NCI-H774 (cell line): ENCODE measurements at regions not wholly inside any gene's neighbourhood (a gene's known extent, or its start where the extent isn't known, plus 50 kb on each side); places are given as distances from the start of the nearest gene placed in this dataset.

Experiments
- DNase-seq: peaks from one replicate; lab custom pipeline; 2025; lab: John Stamatoyannopoulos, UW

- no peak for DNase-seq
Measured at GRCh38 chr11:98559961-98560360, 460.8 kb upstream of the CNTN5 start.

DNA sequence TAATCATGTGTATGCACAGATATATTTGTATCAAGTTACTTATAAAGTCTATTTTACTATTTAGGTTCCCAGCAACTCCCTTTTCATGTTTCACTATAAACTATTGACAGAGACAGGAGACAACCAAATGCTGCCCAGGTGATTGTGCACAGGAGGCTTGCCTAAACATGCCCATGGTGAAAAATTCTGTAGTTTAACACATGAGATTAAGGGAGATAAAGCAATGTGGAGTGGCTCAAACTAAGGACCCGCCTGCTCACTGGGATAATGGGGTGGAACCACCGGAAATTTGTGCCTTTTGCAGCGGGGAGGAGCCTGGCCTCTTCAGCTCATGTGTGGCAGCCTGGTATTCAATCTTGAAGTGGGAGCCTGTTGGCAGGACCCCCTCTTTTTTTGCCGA, 459.5 kb upstream of the CNTN5 start:
- DNase-seq = no peak

- no peak for DNase-seq
Measured at GRCh38 chr11:98561877-98562395, 458.8 kb upstream of the CNTN5 start.

- no peak for DNase-seq
Measured at GRCh38 chr11:98564233-98564632, 456.5 kb upstream of the CNTN5 start.

DNA sequence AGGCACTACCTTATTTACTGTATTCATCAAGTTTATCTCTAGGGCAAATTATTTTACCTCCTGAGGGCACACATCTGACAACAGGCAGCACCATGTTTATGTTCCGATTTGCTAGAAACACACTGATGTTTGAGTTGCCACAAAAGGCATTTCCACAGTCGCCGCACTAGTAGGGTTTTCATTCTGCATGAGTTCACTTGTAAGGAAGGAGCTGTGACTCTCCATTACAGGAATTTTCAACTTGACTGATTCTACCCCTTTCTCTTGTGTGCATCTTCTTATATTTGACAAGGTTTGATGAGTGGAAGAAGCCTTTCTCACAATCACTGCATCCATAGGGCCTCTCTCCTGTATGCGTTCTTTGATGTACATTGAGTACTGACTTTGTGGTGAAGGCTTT, 455.9 kb upstream of the CNTN5 start:
- DNase-seq = no peak

GRCh38 chr11:98565311-98565710, 455.4 kb upstream of the CNTN5 start:
- no peak for DNase-seq

DNA sequence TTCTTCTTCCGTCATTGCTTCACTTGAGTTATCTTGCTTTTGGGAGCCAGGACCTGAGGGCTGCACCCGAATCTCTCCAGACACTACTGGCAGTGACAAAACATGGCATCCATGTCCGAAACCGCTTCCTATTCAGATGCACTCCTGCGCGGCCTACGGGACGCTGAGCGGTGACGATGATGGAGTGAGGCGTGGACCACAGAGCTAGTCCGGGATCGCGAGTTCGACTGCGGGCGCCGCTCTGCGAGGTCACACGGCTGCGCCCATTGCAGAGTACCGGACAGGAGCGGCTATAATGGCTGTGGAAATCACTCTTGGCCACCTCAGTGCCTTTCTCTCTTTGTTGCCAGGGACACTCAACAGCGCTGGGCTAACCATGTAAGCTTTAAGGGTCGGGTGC, 453.8 kb upstream of the CNTN5 start:
- no peak for DNase-seq

GRCh38 chr11:98568013-98568412, 452.7 kb upstream of the CNTN5 start:
- DNase-seq = no peak

DNA sequence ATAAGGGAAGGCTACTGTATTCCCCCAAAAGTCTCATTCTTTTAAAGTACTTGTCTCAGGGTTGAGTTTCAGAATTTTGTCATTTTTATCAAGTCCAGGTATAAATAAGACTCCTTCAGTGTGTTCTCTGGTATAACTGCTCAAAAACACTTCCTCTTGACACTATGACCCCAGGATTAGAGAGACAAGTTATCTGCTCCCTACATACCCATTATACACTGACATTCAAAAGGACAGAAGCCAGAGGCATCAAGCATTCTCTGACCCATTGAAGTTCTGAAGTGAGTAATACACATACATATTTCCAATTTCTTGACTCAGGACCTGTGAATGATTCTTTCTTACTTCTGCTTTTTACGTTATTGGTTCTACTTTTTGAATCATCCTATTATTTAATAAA, 447.8 kb upstream of the CNTN5 start:
- no peak for DNase-seq

- no peak for DNase-seq
Measured at GRCh38 chr11:98587884-98588283, 432.9 kb upstream of the CNTN5 start.

GRCh38 chr11:98589967-98590366, 430.8 kb upstream of the CNTN5 start:
- no peak for DNase-seq

DNA sequence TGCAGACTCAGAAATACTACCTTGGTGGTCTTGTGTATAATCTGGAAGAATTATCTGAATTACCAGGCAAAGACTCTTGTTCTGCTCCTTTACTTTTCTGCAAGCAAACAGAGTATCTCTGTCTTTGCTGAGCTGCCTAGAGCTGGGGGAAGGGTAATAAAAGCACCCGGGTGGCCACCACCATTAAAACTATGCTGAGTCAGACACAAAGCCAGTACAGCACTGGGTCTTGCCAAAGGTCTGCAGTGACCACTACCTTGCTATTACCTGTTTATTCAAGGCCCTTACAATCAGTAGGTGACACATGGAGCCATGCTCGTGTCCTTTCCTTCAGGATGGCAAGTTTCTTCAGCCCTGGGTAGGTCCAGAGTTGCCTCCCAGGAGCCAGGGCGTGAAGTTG, 420.6 kb upstream of the CNTN5 start:
- no peak for DNase-seq

DNA sequence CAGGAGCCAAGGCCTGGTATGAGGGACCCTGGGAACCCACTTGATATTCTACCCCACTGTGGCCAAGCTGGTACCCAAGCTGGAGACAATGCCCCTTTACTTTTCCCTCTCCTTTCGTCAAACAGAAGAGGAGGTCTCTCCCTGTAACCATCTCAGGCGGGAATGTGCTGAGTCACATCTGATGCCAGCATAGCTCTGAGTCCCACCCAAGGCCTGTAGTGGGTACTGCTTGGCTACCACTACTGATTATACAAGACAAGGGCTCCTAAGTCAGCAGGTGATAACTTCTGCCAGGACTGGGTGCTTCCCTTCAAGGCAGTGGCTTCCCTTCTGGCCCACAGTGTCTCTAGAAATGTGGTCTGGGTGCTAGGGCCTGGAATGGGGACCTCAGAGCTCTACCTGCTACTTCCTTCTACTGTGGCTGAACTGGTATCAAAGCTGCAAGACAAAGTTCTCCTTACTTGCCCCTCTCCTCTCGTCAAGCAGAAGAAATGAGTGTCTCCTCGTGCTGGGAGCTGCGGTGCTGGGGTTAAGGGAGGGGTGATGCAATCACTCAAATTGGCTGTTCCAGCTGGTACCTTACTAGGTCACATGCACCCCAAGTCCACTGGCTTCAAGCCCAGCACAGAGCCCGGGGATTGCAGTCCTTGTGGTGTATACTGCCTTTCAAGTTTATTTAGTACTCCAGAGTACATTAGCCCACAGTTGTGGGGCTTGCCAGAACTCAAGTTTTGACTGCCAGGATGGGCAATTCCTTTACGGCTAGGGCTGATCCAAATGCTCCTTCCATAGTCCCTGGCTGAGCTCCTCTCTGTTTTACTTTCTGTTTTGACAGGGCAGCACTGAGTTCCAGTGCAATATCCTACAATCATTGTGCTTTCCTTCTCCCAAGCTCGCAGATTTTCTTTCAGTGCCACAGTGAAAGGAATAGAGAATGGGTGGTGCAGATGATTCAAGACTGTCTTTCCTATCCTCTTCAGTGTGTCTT, 419.7 kb upstream of the CNTN5 start:
- DNase-seq = no peak

DNA sequence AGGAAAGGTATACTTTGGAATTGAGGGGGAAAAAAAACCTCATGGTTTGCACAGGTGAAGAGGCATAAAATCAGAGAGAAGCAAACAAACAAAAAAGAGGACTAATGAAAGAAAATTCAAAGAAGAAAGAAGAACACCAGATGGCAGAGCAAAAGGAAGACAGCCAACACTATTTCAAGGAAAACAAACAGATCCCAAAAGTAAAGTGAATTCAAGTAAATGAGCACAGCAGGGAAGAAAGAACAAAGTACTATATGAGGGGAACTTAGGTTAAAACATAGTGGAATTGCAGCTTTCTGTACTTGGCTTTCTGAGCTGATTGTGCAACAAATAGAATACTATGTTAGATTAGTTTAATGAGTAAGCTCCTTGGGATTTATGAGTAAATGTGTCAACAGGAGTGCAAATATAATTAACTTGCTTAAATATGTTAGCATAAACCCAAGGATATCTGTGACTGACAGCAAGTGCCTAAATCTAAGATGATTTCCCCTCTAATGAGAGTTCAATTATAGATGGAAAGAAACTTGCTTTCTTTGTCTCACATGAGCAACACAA, 404.6 kb upstream of the CNTN5 start:
- DNase-seq = no peak

GRCh38 chr11:98621767-98622166, 399.0 kb upstream of the CNTN5 start:
- no peak for DNase-seq

GRCh38 chr11:98625526-98625925, 395.2 kb upstream of the CNTN5 start:
- no peak for DNase-seq

DNA sequence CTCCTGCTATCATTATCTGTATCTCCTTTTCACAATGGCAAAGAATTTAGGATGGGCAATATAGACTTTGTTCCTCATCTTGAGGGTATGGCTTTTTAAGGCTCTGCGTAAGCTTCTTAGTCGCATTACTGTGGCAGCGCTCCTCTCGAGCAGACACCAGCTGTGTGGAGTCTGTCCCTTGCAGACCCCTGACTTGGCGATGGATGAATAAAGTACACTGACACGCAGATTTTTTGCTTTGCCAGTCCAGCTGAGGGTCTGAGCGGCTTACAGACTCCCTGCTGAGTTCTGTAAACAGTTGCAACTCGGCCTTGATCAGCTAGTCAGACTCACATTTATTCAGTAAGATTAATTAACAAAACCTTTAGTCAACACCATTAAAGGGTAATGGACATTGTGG, 390.0 kb upstream of the CNTN5 start:
- peak; percentile 70 for DNase-seq

- DNase-seq = no peak
Measured at GRCh38 chr11:98657711-98658110, 363.0 kb upstream of the CNTN5 start.

- DNase-seq = no peak
Measured at GRCh38 chr11:98659431-98659830, 361.3 kb upstream of the CNTN5 start.

DNA sequence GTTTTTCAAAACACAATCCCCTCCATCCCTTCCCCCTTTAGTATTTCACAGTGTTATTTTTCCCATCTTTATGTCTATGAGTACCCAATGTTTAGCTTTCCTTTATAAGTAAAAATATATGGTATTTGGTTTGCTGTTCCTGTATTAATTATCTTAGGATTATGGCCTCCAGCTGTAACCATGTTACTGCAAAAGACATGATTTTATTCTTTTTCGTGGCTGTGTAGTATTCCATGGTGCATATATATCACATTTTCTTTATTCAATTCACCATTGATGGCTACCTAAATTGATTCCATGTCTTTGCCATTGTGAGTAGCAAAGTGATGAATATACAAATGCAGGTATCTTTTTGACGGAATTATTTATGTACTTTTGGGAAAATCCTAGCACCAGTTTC, 346.4 kb upstream of the CNTN5 start:
- DNase-seq = no peak

GRCh38 chr11:98679673-98680072, 341.1 kb upstream of the CNTN5 start:
- DNase-seq = no peak

DNA sequence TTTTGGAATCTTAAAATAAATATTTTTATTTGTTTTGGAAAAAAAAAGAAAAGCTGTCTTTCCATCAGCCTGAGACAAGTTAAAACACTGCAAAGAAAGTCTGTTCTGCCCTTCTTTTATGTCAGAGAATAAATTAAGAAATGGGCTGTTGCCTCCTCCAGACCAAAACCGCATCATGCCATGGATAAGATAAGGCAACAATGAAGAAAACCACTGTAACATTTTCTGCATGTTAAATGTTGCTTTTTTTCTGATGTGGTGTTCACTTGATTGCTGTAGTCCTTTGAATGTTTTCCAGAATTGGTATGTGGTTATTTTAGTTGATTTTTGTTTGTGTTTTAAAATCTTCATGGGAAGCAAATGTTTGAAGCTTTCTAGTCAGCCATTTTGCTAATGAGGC, 319.2 kb upstream of the CNTN5 start:
- no peak for DNase-seq

DNA sequence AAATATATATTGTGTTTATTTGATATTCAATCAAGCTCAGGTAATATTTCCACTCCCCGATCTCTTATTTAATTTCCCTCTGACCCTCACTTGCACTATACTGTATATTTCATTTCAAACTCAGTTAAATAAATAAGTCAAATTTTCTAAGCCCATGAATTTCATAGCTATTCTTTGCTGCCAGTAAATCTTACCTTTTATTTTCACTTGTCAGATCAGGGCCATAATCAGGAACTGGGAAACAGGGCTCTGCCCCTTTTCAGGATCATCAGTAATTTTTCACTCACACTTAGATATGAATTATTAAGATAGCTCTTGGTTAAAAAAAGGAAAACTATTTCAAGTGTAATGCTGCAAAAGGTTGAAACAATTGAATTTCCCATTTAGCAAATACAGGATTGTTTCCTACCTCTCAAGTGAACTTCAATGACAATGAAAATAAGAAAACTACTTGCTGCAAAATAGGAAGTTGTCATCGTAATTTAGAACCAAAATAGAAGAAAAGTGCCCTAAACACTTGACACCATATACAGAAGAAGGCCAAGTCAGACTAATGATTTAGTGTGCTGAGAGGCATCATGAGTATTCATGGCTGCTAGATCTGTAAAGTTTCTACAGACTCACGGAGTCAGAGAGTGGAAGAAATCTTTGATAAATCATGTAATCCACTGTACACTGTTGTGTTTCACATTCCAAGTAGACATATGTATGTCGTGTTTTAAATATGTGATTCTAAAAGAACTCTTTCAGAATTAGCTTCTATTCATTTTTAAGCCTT, 316.8 kb upstream of the CNTN5 start:
- no peak for DNase-seq
